ENCODE measurements at regions not wholly inside any gene's neighbourhood (a gene's known extent, or its start where the extent isn't known, plus 50 kb on each side); places are given as distances from the start of the nearest gene placed in this dataset.

DNA sequence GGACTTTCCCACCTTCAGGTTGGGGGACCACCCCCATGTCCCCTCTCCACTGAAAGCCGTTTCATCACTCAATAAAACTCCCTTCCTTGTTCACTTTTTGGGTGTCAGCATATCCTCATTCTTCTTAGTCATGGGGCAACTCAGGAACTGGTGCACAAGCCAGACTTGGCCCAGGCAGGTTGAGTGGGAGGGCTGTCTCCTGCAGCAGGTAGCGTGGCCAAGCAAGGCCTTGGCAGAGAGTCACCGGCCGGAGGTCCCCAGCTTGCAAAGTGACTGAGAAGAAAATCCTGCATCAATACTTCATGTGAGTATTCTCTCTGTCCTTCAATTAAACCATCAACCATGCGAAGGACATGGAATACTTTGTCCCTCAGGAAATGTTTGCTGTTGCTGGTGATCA lies 148.9 kb downstream of the RHOU start:
- TF ChIP-seq CTCF (IDR thresholded peaks at IDR 0.05), result no peak
- TF ChIP-seq EP300 (IDR thresholded peaks at IDR 0.05; ENCODE audit: low read depth), result no peak
